Astrocyte (in vitro differentiated cells and primary cell): ENCODE measurements at regions not wholly inside any gene's neighbourhood (a gene's known extent, or its start where the extent isn't known, plus 50 kb on each side); places are given as distances from the start of the nearest gene placed in this dataset.

ENCODE experiments used
- DNase-seq: peaks from one replicate; pipeline ENCODE4 v3.0.0-alpha.2; 2010; ENCODE audit warnings: low read depth
- FAIRE-seq: peaks from 2 replicates; lab custom pipeline; 2011; peaks lifted over from hg19 to GRCh38; lab: Jason Lieb, UNC
- H2AFZ ChIP-seq: 2 replicates; pipeline ENCODE4 v1.6.0; 2012; ENCODE audit warnings: low read depth, low read length, inconsistent platforms
- H3K27ac ChIP-seq: 2 replicates; pipeline ENCODE4 v1.5.1; 2011; ENCODE audit warnings: low read depth, low read length, inconsistent platforms
- H3K27me3 ChIP-seq: 2 replicates; pipeline ENCODE4 v1.6.0; 2011; ENCODE audit warnings: low read length, inconsistent platforms; ENCODE audit not compliant: insufficient read depth
- H3K36me3 ChIP-seq: 2 replicates; pipeline ENCODE4 v1.5.1; 2011; ENCODE audit warnings: low read length, inconsistent platforms; ENCODE audit not compliant: insufficient read depth
- H3K4me1 ChIP-seq: 2 replicates; pipeline ENCODE4 v1.5.1; 2011; ENCODE audit warnings: low read length, inconsistent platforms; ENCODE audit not compliant: insufficient read depth
- H3K4me2 ChIP-seq: 2 replicates; pipeline ENCODE4 v1.6.0; 2012; ENCODE audit warnings: low read length, inconsistent platforms
- H3K4me3 ChIP-seq: 2 replicates; pipeline ENCODE4 v1.5.1; 2011; ENCODE audit warnings: low read depth, mild to moderate bottlenecking, low read length, inconsistent platforms; ENCODE audit not compliant: insufficient read depth
- H3K79me2 ChIP-seq: 2 replicates; pipeline ENCODE4 v1.6.0; 2012; ENCODE audit warnings: mild to moderate bottlenecking, low read length, inconsistent platforms; ENCODE audit not compliant: insufficient read depth
- H3K9ac ChIP-seq: 2 replicates; pipeline ENCODE4 v1.6.0; 2012; ENCODE audit warnings: mild to moderate bottlenecking, low read length, inconsistent platforms
- H3K9me3 ChIP-seq: 2 replicates; pipeline ENCODE4 v1.5.1; 2012; ENCODE audit warnings: low read depth, mild to moderate bottlenecking, low read length, inconsistent platforms; ENCODE audit not compliant: insufficient read depth
- H4K20me1 ChIP-seq: 2 replicates; pipeline ENCODE4 v1.6.0; 2012; ENCODE audit warnings: low read length, inconsistent platforms; ENCODE audit not compliant: insufficient read depth
- H3K27ac Mint-ChIP-seq: one replicate; pipeline ENCODE4 v1.8.0; 2021; ENCODE audit warnings: mild to moderate bottlenecking, mixed read lengths; ENCODE audit not compliant: unreplicated experiment
- H3K27me3 Mint-ChIP-seq: one replicate; pipeline ENCODE4 v1.8.0; 2021; ENCODE audit warnings: low read depth, mixed read lengths; ENCODE audit not compliant: unreplicated experiment
- H3K36me3 Mint-ChIP-seq: one replicate; pipeline ENCODE4 v1.8.0; 2021; ENCODE audit warnings: low read depth, mixed read lengths; ENCODE audit not compliant: unreplicated experiment
- H3K4me1 Mint-ChIP-seq: one replicate; pipeline ENCODE4 v1.8.0; 2021; ENCODE audit warnings: low read depth, mixed read lengths; ENCODE audit not compliant: unreplicated experiment
- H3K4me3 Mint-ChIP-seq: one replicate; pipeline ENCODE4 v1.8.0; 2021; ENCODE audit warnings: mild to moderate bottlenecking, moderate library complexity, mixed read lengths; ENCODE audit not compliant: unreplicated experiment
- H3K9me3 Mint-ChIP-seq: one replicate; pipeline ENCODE4 v1.8.0; 2021; ENCODE audit warnings: mild to moderate bottlenecking, mixed read lengths; ENCODE audit not compliant: unreplicated experiment
- CTCF ChIP-seq: IDR thresholded peaks from 2 replicates; pipeline ENCODE4 v1.5.1; 2011; ENCODE audit warnings: low read depth, mild to moderate bottlenecking, inconsistent platforms, low read length, moderate library complexity; ENCODE audit not compliant: insufficient read depth
- EZH2 ChIP-seq: IDR thresholded peaks from 2 replicates; pipeline ENCODE4 v1.6.1; 2012; ENCODE audit warnings: mild to moderate bottlenecking, low read length, inconsistent platforms; ENCODE audit not compliant: insufficient read depth

DNA sequence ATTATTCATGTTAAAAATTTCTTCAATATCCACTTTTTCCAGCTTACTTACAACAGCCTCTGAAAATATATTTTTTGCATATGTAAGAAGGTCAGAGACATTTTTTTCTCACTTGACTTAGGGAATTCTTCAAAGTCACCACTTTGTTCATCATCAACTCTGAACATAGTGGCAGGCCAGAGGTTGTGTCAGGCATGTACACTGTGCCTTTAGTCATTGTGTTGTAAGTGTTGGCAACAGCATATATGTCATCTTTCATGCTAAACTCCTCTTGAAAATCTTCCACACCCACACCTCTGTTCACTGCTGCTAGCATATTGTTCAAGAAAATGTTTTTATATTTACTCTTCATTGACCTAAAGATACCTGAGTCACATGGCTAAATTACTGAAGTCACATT is 52.2 kb upstream of the ACVR1 start:
- Mint-ChIP-seq H3K27me3 (peaks cover 3% of the 10 kb centered on the region), H3K27ac (no peak overlapping the region), H3K9me3 (peaks cover 5% of the 10 kb centered on the region), H3K36me3 (no peaks in the 10 kb centered on the region), H3K4me3 (no peak overlapping the region), H3K4me1 (peaks cover 10% of the 10 kb centered on the region)
- Histone ChIP-seq H3K4me3 (no peak overlapping the region), H3K9ac (no peak overlapping the region), H3K4me1 (no peaks in the 10 kb centered on the region), H3K9me3 (no peaks in the 10 kb centered on the region), H3K27ac (no peak overlapping the region), H3K79me2 (no peaks in the 10 kb centered on the region), H3K27me3 (peaks cover 9% of the 10 kb centered on the region), H4K20me1 (no peaks in the 10 kb centered on the region), H3K36me3 (no peaks in the 10 kb centered on the region), H2AFZ (no peak overlapping the region), H3K4me2 (no peak overlapping the region)
- DNase-seq = no peak
- no peak for FAIRE-seq
- no peak for TF ChIP-seq CTCF
- no peak for TF ChIP-seq EZH2

- no peak overlapping the region for H3K9ac ChIP-seq
- H3K4me2 ChIP-seq = no peak overlapping the region
- H2AFZ ChIP-seq = no peak overlapping the region
- peaks cover 3% of the 10 kb centered on the region for H3K27me3 Mint-ChIP-seq
- H4K20me1 ChIP-seq = no peaks in the 10 kb centered on the region
- H3K36me3 ChIP-seq = no peaks in the 10 kb centered on the region
- peaks cover 5% of the 10 kb centered on the region for H3K9me3 Mint-ChIP-seq
- DNase-seq (no peak), FAIRE-seq (no peak)
- peaks cover 4% of the 10 kb centered on the region for H3K27me3 ChIP-seq
- no peak overlapping the region for H3K4me3 Mint-ChIP-seq
- no peak overlapping the region for H3K27ac Mint-ChIP-seq
- no peaks in the 10 kb centered on the region for H3K9me3 ChIP-seq
- peaks cover 4% of the 10 kb centered on the region for H3K4me1 Mint-ChIP-seq
- H3K4me3 ChIP-seq = no peak overlapping the region
- no peak overlapping the region for H3K27ac ChIP-seq
- TF ChIP-seq CTCF (no peak), EZH2 (no peak)
- H3K79me2 ChIP-seq = no peaks in the 10 kb centered on the region
- H3K4me1 ChIP-seq = no peaks in the 10 kb centered on the region
- H3K36me3 Mint-ChIP-seq = no peaks in the 10 kb centered on the region
These were observed 51.0 kb upstream of the ACVR1 start for GRCh38 chr2:157927155-157927554.
